SK-N-SH (cell line): ENCODE measurements at regions not wholly inside any gene's neighbourhood (a gene's known extent, or its start where the extent isn't known, plus 50 kb on each side); places are given as distances from the start of the nearest gene placed in this dataset.

Experiments
- CTCF ChIA-PET: fragments of 300-600, 350-600 bp; formaldehyde crosslinking; extraction: SDS; loops from one replicate; lab custom pipeline; 2021; lab: Yijun Ruan, JAX
- POLR2A ChIA-PET: fragments of 350-600 bp; sonication (Branson Sonifier 250); formaldehyde crosslinking; extraction: SDS; loops from one replicate; lab custom pipeline; 2020; ENCODE audit warnings: antibody characterized with exemption, inconsistent platforms; lab: Yijun Ruan, JAX
- DNase-seq: peaks from one replicate; pipeline ENCODE4 v3.0.0; 2012
- H2AFZ ChIP-seq: fragments of 200-600 bp; sonication (generic); 2 replicates; pipeline ENCODE4 v1.8.1; 2016; ENCODE audit warnings: antibody characterized with exemption, mild to moderate bottlenecking, low read depth
- H3F3A ChIP-seq: fragments of 200-600 bp; sonication (generic); replicated peaks from 2 replicates; pipeline ENCODE3; 2016; ENCODE audit warnings: antibody characterized with exemption, mild to moderate bottlenecking; ENCODE audit not compliant: insufficient read depth
- H3K27ac ChIP-seq, 2 experiments: fragments of 200-500 bp in 1 of 2; fragments of 200-600 bp in 1 of 2; sonication (Bioruptor generic) in 1 of 2; sonication (generic), shearing (Covaris generic) in 1 of 2; 2 replicates each; pipeline versions ENCODE4 v1.5.1 to v1.6.1; 2014 to 2016; ENCODE audit warnings: low read depth in 2 of 2, inconsistent platforms in 1 of 2, low read length in 1 of 2, mild to moderate bottlenecking in 1 of 2, mixed read lengths in 1 of 2
- H3K27me3 ChIP-seq: fragments of 200-600 bp; sonication (generic), shearing (Covaris generic); 2 replicates; pipeline ENCODE4 v1.6.1; 2016; ENCODE audit warnings: mixed run types; ENCODE audit not compliant: insufficient read depth
- H3K36me3 ChIP-seq, 2 experiments: fragments of 200-500 bp in 1 of 2; fragments of 200-600 bp in 1 of 2; sonication (Bioruptor generic) in 1 of 2; sonication (generic) in 1 of 2; replicated peaks in 1 of 2; 2 replicates each; pipeline versions ENCODE3 to v1.5.1; 2014 to 2016; ENCODE audit warnings: low read length in 1 of 2, mild to moderate bottlenecking in 1 of 2; ENCODE audit not compliant: insufficient read depth in 2 of 2, control insufficient read depth in 1 of 2
- H3K4me1 ChIP-seq, 2 experiments: fragments of 200-500 bp in 1 of 2; fragments of 200-600 bp in 1 of 2; sonication (Bioruptor generic) in 1 of 2; sonication (generic), shearing (Covaris generic) in 1 of 2; 2 replicates each; pipeline versions ENCODE4 v1.5.1 to v1.6.1; 2014 to 2016; ENCODE audit warnings: low read depth in 1 of 2, low read length in 1 of 2, mixed run types in 1 of 2; ENCODE audit not compliant: insufficient read depth in 2 of 2, control insufficient read depth in 1 of 2
- H3K4me2 ChIP-seq: fragments of 200-600 bp; sonication (generic), shearing (Covaris generic); 2 replicates; pipeline ENCODE4 v1.6.1; 2017; ENCODE audit warnings: mixed run types
- H3K4me3 ChIP-seq, 2 experiments: fragments of 200-500 bp in 1 of 2; fragments of 200-600 bp in 1 of 2; sonication (Bioruptor generic) in 1 of 2; sonication (generic), shearing (Covaris generic) in 1 of 2; 2 replicates each; pipeline versions ENCODE4 v1.5.1 to v1.8.1; 2014 to 2016; ENCODE audit warnings: low read depth in 2 of 2, inconsistent platforms in 1 of 2, low read length in 1 of 2, mild to moderate bottlenecking in 1 of 2, mixed read lengths in 1 of 2, moderate library complexity in 1 of 2
- H3K79me2 ChIP-seq: fragments of 200-600 bp; sonication (generic); 2 replicates; pipeline ENCODE4 v1.8.1; 2017; ENCODE audit warnings: mild to moderate bottlenecking; ENCODE audit not compliant: insufficient read depth
- H3K9ac ChIP-seq: fragments of 200-600 bp; sonication (generic); 2 replicates; pipeline ENCODE4 v1.6.1; 2017; ENCODE audit warnings: mixed run types
- H3K9me2 ChIP-seq: fragments of 200-600 bp; sonication (generic); 2 replicates; pipeline ENCODE4 v1.6.1; 2017; ENCODE audit warnings: mixed run types
- H3K9me3 ChIP-seq: fragments of 200-600 bp; sonication (generic); 2 replicates; pipeline ENCODE4 v1.6.1; 2017; ENCODE audit warnings: mixed run types, mild to moderate bottlenecking, moderate library complexity
- H4K20me1 ChIP-seq: fragments of 200-600 bp; sonication (generic); 2 replicates; pipeline ENCODE4 v1.6.1; 2017; ENCODE audit warnings: mild to moderate bottlenecking, mixed run types; ENCODE audit not compliant: insufficient read depth
- CHD2 ChIP-seq: fragments of 150-350 bp; IDR thresholded peaks from 2 replicates; pipeline ENCODE4 v1.6.1; 2018; ENCODE audit warnings: low read length; ENCODE audit not compliant: partially characterized antibody
- CTCF ChIP-seq: fragments of 200-600 bp; sonication (generic); IDR thresholded peaks from 2 replicates; pipeline ENCODE4 v1.6.1; 2017; ENCODE audit warnings: antibody characterized with exemption, mild to moderate bottlenecking, moderate library complexity
- ELF1 ChIP-seq: IDR thresholded peaks from 2 replicates; pipeline ENCODE4 v1.4.0; 2012
- FOSL2 ChIP-seq: IDR thresholded peaks from 2 replicates; pipeline ENCODE4 v1.4.0; 2012; ENCODE audit warnings: low read depth, mild to moderate bottlenecking, moderate library complexity, borderline replicate concordance
- FOXJ3 ChIP-seq: sonication (generic); formaldehyde crosslinking; IDR thresholded peaks from 2 replicates; pipeline ENCODE4 v1.5.1; 2020; ENCODE audit warnings: mild to moderate bottlenecking, missing genetic modification reagents
- FOXM1 ChIP-seq: IDR thresholded peaks from 2 replicates; pipeline ENCODE4 v1.4.0; 2012; ENCODE audit warnings: low read depth, mild to moderate bottlenecking
- GATA2 ChIP-seq: sonication (generic); formaldehyde crosslinking; IDR thresholded peaks from 2 replicates; pipeline ENCODE4 v1.5.0; 2020; ENCODE audit warnings: mild to moderate bottlenecking, missing genetic modification reagents
- PBX3 ChIP-seq: IDR thresholded peaks from 2 replicates; pipeline ENCODE4; 2012
- POLR2AphosphoS5 ChIP-seq: IDR thresholded peaks from 2 replicates; pipeline ENCODE4 v1.6.1; 2012; ENCODE audit warnings: low read depth, low read length
- RAD21 ChIP-seq: IDR thresholded peaks from 2 replicates; pipeline ENCODE4 v1.6.1; 2012; ENCODE audit warnings: mild to moderate bottlenecking, low read length
- RCOR1 ChIP-seq: fragments of 150-350 bp; IDR thresholded peaks from 2 replicates; pipeline ENCODE4 v1.6.1; 2017; ENCODE audit warnings: antibody characterized with exemption, low read length
- REST ChIP-seq: IDR thresholded peaks from 2 replicates; pipeline ENCODE4 v1.6.1; 2012; ENCODE audit warnings: mild to moderate bottlenecking, low read depth, low read length, moderate library complexity
- RXRA ChIP-seq: IDR thresholded peaks from 2 replicates; pipeline ENCODE4 v1.4.0; 2012; ENCODE audit warnings: low read depth, mild to moderate bottlenecking, borderline replicate concordance
- SIN3A ChIP-seq: IDR thresholded peaks from 2 replicates; pipeline ENCODE4 v1.6.1; 2012; ENCODE audit warnings: low read depth, mild to moderate bottlenecking, low read length, moderate library complexity, borderline replicate concordance
- SMC3 ChIP-seq: IDR thresholded peaks from 2 replicates; pipeline ENCODE4 v1.6.1; 2012; ENCODE audit warnings: low read depth, low read length, improper control_type of control experiment
- TAF1 ChIP-seq: IDR thresholded peaks from 2 replicates; pipeline ENCODE4 v1.6.1; 2012; ENCODE audit warnings: low read depth, mild to moderate bottlenecking, low read length, moderate library complexity, borderline replicate concordance
- TCF12 ChIP-seq: IDR thresholded peaks from 2 replicates; pipeline ENCODE4 v1.4.0; 2012
- TEAD4 ChIP-seq: IDR thresholded peaks from 2 replicates; pipeline ENCODE4 v1.4.0; 2012; ENCODE audit warnings: mild to moderate bottlenecking, borderline replicate concordance; ENCODE audit not compliant: insufficient read depth
- USF1 ChIP-seq: IDR thresholded peaks from 2 replicates; pipeline ENCODE4 v1.4.0; 2012; ENCODE audit warnings: low read depth, borderline replicate concordance
- YY1 ChIP-seq: IDR thresholded peaks from 2 replicates; pipeline ENCODE4 v1.4.0; 2012; ENCODE audit warnings: low read depth, mild to moderate bottlenecking
- WGBS: methylation state at CpG from one replicate; pipeline ENCODE4 v1.1.6; 2017; ENCODE audit warnings: low lambda C conversion rate; 5-methylcytosine and 5-hydroxymethylcytosine counted together

GRCh38 chr15:98281130-98281529, 320.6 kb downstream of the ARRDC4 start:
- no peak for TF ChIP-seq PBX3
- no peak for TF ChIP-seq TCF12
- no peak for TF ChIP-seq POLR2AphosphoS5
- TF ChIP-seq SMC3: no peak
- TF ChIP-seq CTCF: no peak
- TF ChIP-seq FOXJ3 (CRISPR knock-in tag): no peak
- TF ChIP-seq CHD2: no peak
- no peak for TF ChIP-seq FOXM1
- no peak for TF ChIP-seq RXRA
- no peak for TF ChIP-seq FOSL2
- TF ChIP-seq YY1: no peak
- TF ChIP-seq SIN3A: no peak
- no peak for TF ChIP-seq TAF1
- TF ChIP-seq TEAD4: no peak
- TF ChIP-seq RCOR1: no peak
- TF ChIP-seq RAD21: no peak
- no peak for TF ChIP-seq REST
- no peak for TF ChIP-seq USF1
- TF ChIP-seq GATA2: no peak
- no peak for TF ChIP-seq ELF1
- DNase-seq: no peak
- H3K9me3 ChIP-seq: no peaks in the 10 kb centered on the region
- H3K9me2 ChIP-seq: no peaks in the 10 kb centered on the region
- H3K4me3 ChIP-seq: no peak overlapping the region
- H3F3A ChIP-seq: no peaks in the 10 kb centered on the region
- H3K4me1 ChIP-seq: no peaks in the 10 kb centered on the region
- no peaks in the 10 kb centered on the region for H3K79me2 ChIP-seq
- ChIA-PET POLR2A (no interaction called here), CTCF (interaction anchor here (0.9 kb wide), 1 partner anchor 11 kb away, joined by 3 read pairs; no protein-coding TSS in a partner anchor)
- H3K36me3 ChIP-seq: no peaks in the 10 kb centered on the region
- H3K27me3 ChIP-seq: peaks cover 32% of the 10 kb centered on the region
- H3K27ac ChIP-seq: no peak overlapping the region
- H2AFZ ChIP-seq: no peak overlapping the region
- H3K4me2 ChIP-seq: no peak overlapping the region
- WGBS: 4% methylated on average over 3 of the region's 3 CpGs
- H4K20me1 ChIP-seq: no peaks in the 10 kb centered on the region
- H3K9ac ChIP-seq: no peak overlapping the region
